ENCODE measurements at regions not wholly inside any gene's neighbourhood (a gene's known extent, or its start where the extent isn't known, plus 50 kb on each side); places are given as distances from the start of the nearest gene placed in this dataset.

DNA sequence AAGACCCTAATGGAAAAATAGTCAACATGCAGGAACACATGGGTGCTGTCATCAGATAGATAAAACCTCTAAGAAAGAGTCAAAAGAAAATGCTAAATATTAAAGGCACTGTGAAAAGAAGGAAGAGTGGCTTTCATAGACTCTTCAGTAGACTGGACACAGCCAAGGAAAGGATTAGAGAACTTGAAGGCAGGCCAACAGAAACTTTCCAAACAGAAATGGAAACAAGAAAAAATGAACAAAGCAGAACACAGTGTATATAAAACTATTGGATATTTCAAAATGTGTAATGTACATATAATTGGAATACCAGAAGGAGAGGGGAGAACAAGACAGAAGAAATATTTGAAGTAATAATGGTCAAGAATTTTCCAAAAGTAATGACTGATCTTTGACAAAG lies 431.9 kb downstream of the MATN1 start:
- Histone ChIP-seq H4K20me1 (ENCODE audit: insufficient read depth, low read length) (no peaks in the 10 kb centered on the region), H2AFZ (ENCODE audit: low read depth, low read length) (no peak overlapping the region), H3K27me3 (ENCODE audit: insufficient read depth, low read length) (no peaks in the 10 kb centered on the region), H3K4me2 (ENCODE audit: low read length) (no peak overlapping the region), H3K9ac (ENCODE audit: low read length) (no peak overlapping the region), H3K4me1 (ENCODE audit: insufficient read depth, low read length) (no peaks in the 10 kb centered on the region), H3K4me3 (ENCODE audit: insufficient read depth, low read depth, low read length) (no peak overlapping the region), H3K27ac (ENCODE audit: low read depth, low read length) (no peak overlapping the region), H3K79me2 (ENCODE audit: insufficient read depth, low read length) (no peaks in the 10 kb centered on the region), H3K36me3 (ENCODE audit: insufficient read depth, low read length) (no peaks in the 10 kb centered on the region), H3K9me3 (ENCODE audit: insufficient read depth, low read depth, low read length) (no peaks in the 10 kb centered on the region)
- TF ChIP-seq, protein P1, sequence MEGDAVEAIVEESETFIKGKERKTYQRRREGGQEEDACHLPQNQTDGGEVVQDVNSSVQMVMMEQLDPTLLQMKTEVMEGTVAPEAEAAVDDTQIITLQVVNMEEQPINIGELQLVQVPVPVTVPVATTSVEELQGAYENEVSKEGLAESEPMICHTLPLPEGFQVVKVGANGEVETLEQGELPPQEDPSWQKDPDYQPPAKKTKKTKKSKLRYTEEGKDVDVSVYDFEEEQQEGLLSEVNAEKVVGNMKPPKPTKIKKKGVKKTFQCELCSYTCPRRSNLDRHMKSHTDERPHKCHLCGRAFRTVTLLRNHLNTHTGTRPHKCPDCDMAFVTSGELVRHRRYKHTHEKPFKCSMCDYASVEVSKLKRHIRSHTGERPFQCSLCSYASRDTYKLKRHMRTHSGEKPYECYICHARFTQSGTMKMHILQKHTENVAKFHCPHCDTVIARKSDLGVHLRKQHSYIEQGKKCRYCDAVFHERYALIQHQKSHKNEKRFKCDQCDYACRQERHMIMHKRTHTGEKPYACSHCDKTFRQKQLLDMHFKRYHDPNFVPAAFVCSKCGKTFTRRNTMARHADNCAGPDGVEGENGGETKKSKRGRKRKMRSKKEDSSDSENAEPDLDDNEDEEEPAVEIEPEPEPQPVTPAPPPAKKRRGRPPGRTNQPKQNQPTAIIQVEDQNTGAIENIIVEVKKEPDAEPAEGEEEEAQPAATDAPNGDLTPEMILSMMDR (IDR thresholded peaks at IDR 0.05; ENCODE audit: insufficient read depth, low read depth, low read length) = no peak
- TF ChIP-seq EZH2 (IDR thresholded peaks at IDR 0.05; ENCODE audit: insufficient read depth, low read length) = no peak
- Mint-ChIP-seq H3K27me3 (ENCODE audit: low read depth, unreplicated experiment) (peaks cover 47% of the 10 kb centered on the region), H3K27ac (ENCODE audit: unreplicated experiment) (no peak overlapping the region), H3K4me3 (ENCODE audit: unreplicated experiment) (no peak overlapping the region), H3K36me3 (ENCODE audit: low read depth, unreplicated experiment) (no peaks in the 10 kb centered on the region), H3K9me3 (ENCODE audit: unreplicated experiment) (peaks cover 5% of the 10 kb centered on the region), H3K4me1 (ENCODE audit: low read depth, unreplicated experiment) (peaks cover 5% of the 10 kb centered on the region)
- no peak for DNase-seq (ENCODE audit: low read depth)
- FAIRE-seq = no peak

DNA sequence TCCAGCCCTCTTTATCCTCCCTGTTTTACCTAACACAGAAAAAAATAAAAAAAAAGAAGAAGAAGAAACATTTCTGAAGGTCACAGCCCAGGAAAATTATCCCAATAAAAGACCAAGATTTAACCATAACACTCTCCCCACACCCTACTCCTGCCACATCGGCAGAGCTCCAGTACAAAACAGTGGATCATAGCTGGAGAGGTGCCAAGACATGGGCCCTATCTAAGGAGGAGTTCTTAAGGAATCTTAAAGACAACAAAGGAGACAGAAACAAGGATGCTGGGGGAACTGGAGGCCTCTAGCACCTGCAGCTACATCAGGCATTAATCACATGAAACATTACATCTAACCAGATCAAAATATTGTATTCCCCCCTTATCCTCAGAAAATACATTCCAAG lies 432.8 kb downstream of the MATN1 start:
- H3K4me1 Mint-ChIP-seq (ENCODE audit: low read depth, unreplicated experiment) = peaks cover 5% of the 10 kb centered on the region
- Histone ChIP-seq H3K9me3 (ENCODE audit: insufficient read depth, low read depth, low read length) (no peaks in the 10 kb centered on the region), H3K9ac (ENCODE audit: low read length) (no peak overlapping the region), H3K36me3 (ENCODE audit: insufficient read depth, low read length) (no peaks in the 10 kb centered on the region), H3K4me1 (ENCODE audit: insufficient read depth, low read length) (no peaks in the 10 kb centered on the region), H2AFZ (ENCODE audit: low read depth, low read length) (no peak overlapping the region), H3K4me2 (ENCODE audit: low read length) (no peak overlapping the region), H3K4me3 (ENCODE audit: insufficient read depth, low read depth, low read length) (no peak overlapping the region), H3K27me3 (ENCODE audit: insufficient read depth, low read length) (no peaks in the 10 kb centered on the region), H4K20me1 (ENCODE audit: insufficient read depth, low read length) (no peaks in the 10 kb centered on the region), H3K79me2 (ENCODE audit: insufficient read depth, low read length) (no peaks in the 10 kb centered on the region), H3K27ac (ENCODE audit: low read depth, low read length) (no peak overlapping the region)
- DNase-seq (ENCODE audit: low read depth) (no peak), FAIRE-seq (no peak)
- peaks cover 45% of the 10 kb centered on the region for H3K27me3 Mint-ChIP-seq (ENCODE audit: low read depth, unreplicated experiment)
- TF ChIP-seq EZH2 (IDR thresholded peaks at IDR 0.05; ENCODE audit: insufficient read depth, low read length) = no peak
- TF ChIP-seq, protein P1 (IDR thresholded peaks at IDR 0.05; ENCODE audit: insufficient read depth, low read depth, low read length) = no peak
- no peak overlapping the region for H3K4me3 Mint-ChIP-seq (ENCODE audit: unreplicated experiment)
- H3K9me3 Mint-ChIP-seq (ENCODE audit: unreplicated experiment) = peaks cover 5% of the 10 kb centered on the region
- no peaks in the 10 kb centered on the region for H3K36me3 Mint-ChIP-seq (ENCODE audit: low read depth, unreplicated experiment)
- H3K27ac Mint-ChIP-seq (ENCODE audit: unreplicated experiment) = no peak overlapping the region

DNA sequence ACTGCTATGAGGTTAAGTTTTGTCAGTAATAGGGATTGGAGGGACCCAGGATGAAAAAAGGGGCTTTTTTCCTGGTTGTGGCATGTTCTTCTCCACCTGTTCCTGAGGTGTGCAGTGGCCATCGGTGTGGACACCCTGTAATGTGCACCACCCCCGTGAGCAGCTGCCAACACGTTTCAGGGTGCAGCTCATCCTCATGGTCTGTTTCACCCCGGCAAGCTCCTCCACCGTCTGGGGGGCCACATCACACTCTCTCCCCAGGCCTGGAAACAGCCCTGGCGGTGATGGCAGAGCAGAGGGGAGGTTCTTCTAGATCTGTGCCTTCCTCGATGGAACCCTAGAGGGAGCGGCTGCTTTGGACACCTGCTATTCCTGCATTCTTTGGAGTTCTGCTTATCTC lies 435.4 kb downstream of the MATN1 start:
- peaks cover 47% of the 10 kb centered on the region for H3K27me3 Mint-ChIP-seq (ENCODE audit: low read depth, unreplicated experiment)
- H3K4me1 ChIP-seq (ENCODE audit: insufficient read depth, low read length) = no peaks in the 10 kb centered on the region
- H3K79me2 ChIP-seq (ENCODE audit: insufficient read depth, low read length) = no peaks in the 10 kb centered on the region
- H3K27ac ChIP-seq (ENCODE audit: low read depth, low read length) = no peak overlapping the region
- no peak overlapping the region for H3K4me3 ChIP-seq (ENCODE audit: insufficient read depth, low read depth, low read length)
- TF ChIP-seq, protein P1 (IDR thresholded peaks at IDR 0.05; ENCODE audit: insufficient read depth, low read depth, low read length) = no peak
- no peak for TF ChIP-seq EZH2 (IDR thresholded peaks at IDR 0.05; ENCODE audit: insufficient read depth, low read length)
- no peaks in the 10 kb centered on the region for H3K27me3 ChIP-seq (ENCODE audit: insufficient read depth, low read length)
- peaks cover 5% of the 10 kb centered on the region for H3K4me1 Mint-ChIP-seq (ENCODE audit: low read depth, unreplicated experiment)
- no peaks in the 10 kb centered on the region for H3K9me3 ChIP-seq (ENCODE audit: insufficient read depth, low read depth, low read length)
- peaks cover 1% of the 10 kb centered on the region for H3K9me3 Mint-ChIP-seq (ENCODE audit: unreplicated experiment)
- no peak overlapping the region for H3K4me2 ChIP-seq (ENCODE audit: low read length)
- no peaks in the 10 kb centered on the region for H3K36me3 Mint-ChIP-seq (ENCODE audit: low read depth, unreplicated experiment)
- DNase-seq (ENCODE audit: low read depth) (no peak), FAIRE-seq (no peak)
- H3K27ac Mint-ChIP-seq (ENCODE audit: unreplicated experiment) = no peak overlapping the region
- H2AFZ ChIP-seq (ENCODE audit: low read depth, low read length) = no peak overlapping the region
- H3K4me3 Mint-ChIP-seq (ENCODE audit: unreplicated experiment) = no peak overlapping the region
- no peak overlapping the region for H3K9ac ChIP-seq (ENCODE audit: low read length)
- H3K36me3 ChIP-seq (ENCODE audit: insufficient read depth, low read length) = no peaks in the 10 kb centered on the region
- no peaks in the 10 kb centered on the region for H4K20me1 ChIP-seq (ENCODE audit: insufficient read depth, low read length)
